ENCODE measurements at regions not wholly inside any gene's neighbourhood (a gene's known extent, or its start where the extent isn't known, plus 50 kb on each side); places are given as distances from the start of the nearest gene placed in this dataset.

GRCh38 chr1:199046618-199047017 is 407.8 kb downstream of the PTPRC start:
- in situ Hi-C loops (cut with HindIII; ENCODE audit: low sequenced_read_pairs) = no loop called here
- peak; percentile 12 for TF ChIP-seq CTCF (IDR thresholded peaks at IDR 0.05; ENCODE audit: low read depth, low read length)
- H3K4me3 ChIP-seq (ENCODE audit: low read depth, low read length) = no peak overlapping the region
- no peak for DNase-seq (ENCODE audit: low read depth, low spot score)

GRCh38 chr1:199054694-199055093 is 415.9 kb downstream of the PTPRC start:
- TF ChIP-seq CTCF (IDR thresholded peaks at IDR 0.05; ENCODE audit: low read depth, low read length) = no peak
- in situ Hi-C loops (cut with HindIII; ENCODE audit: low sequenced_read_pairs) = no loop called here
- no peak for DNase-seq (ENCODE audit: low read depth, low spot score)
- H3K4me3 ChIP-seq (ENCODE audit: low read depth, low read length) = no peak overlapping the region

- H3K4me3 ChIP-seq (ENCODE audit: low read depth, low read length) = no peak overlapping the region
- DNase-seq (ENCODE audit: low read depth, low spot score) = no peak
- TF ChIP-seq CTCF (IDR thresholded peaks at IDR 0.05; ENCODE audit: low read depth, low read length) = no peak
- in situ Hi-C loops (cut with HindIII; ENCODE audit: low sequenced_read_pairs) = no loop called here
These were observed 418.5 kb downstream of the PTPRC start for GRCh38 chr1:199057322-199057721.

- no peak overlapping the region for H3K4me3 ChIP-seq (ENCODE audit: low read depth, low read length)
- no peak for TF ChIP-seq CTCF (IDR thresholded peaks at IDR 0.05; ENCODE audit: low read depth, low read length)
- in situ Hi-C loops (cut with HindIII; ENCODE audit: low sequenced_read_pairs) = no loop called here
- DNase-seq (ENCODE audit: low read depth, low spot score) = no peak
These were observed 419.4 kb downstream of the PTPRC start for GRCh38 chr1:199058281-199058680.

GRCh38 chr1:199064971-199065370 is 426.1 kb downstream of the PTPRC start:
- no peak for TF ChIP-seq CTCF (IDR thresholded peaks at IDR 0.05; ENCODE audit: low read depth, low read length)
- in situ Hi-C loops (cut with HindIII; ENCODE audit: low sequenced_read_pairs) = no loop called here
- peak; percentile 7 for DNase-seq (ENCODE audit: low read depth, low spot score)
- no peak overlapping the region for H3K4me3 ChIP-seq (ENCODE audit: low read depth, low read length)

GRCh38 chr1:199067483-199067882 is 428.6 kb downstream of the PTPRC start:
- DNase-seq (ENCODE audit: low read depth, low spot score) = no peak
- H3K4me3 ChIP-seq (ENCODE audit: low read depth, low read length) = no peak overlapping the region
- no peak for TF ChIP-seq CTCF (IDR thresholded peaks at IDR 0.05; ENCODE audit: low read depth, low read length)
- in situ Hi-C loops (cut with HindIII; ENCODE audit: low sequenced_read_pairs) = no loop called here

GRCh38 chr1:199071080-199071479 is 432.2 kb downstream of the PTPRC start:
- no peak for TF ChIP-seq CTCF (IDR thresholded peaks at IDR 0.05; ENCODE audit: low read depth, low read length)
- in situ Hi-C loops (cut with HindIII; ENCODE audit: low sequenced_read_pairs) = no loop called here
- no peak overlapping the region for H3K4me3 ChIP-seq (ENCODE audit: low read depth, low read length)
- DNase-seq (ENCODE audit: low read depth, low spot score) = no peak
